GM23338 (cell line): ENCODE measurements at regions not wholly inside any gene's neighbourhood (a gene's known extent, or its start where the extent isn't known, plus 50 kb on each side); places are given as distances from the start of the nearest gene placed in this dataset.

Experiments used
- ATAC-seq: fragments of 200-7000 bp; cut with Tn5 transposase; 3 replicates; pipeline ENCODE4 v1.9.1; 2020
- DNase-seq: peaks from one replicate; pipeline ENCODE4 v3.0.0-alpha.2; 2015; ENCODE audit warnings: low spot score
- H2AFZ ChIP-seq: fragments of 200-600 bp; sonication (generic); 2 replicates; pipeline ENCODE4 v1.8.0; 2016; ENCODE audit warnings: antibody characterized with exemption, mild to moderate bottlenecking, moderate library complexity
- H3F3A ChIP-seq: fragments of 200-600 bp; sonication (generic); replicated peaks from 2 replicates; pipeline ENCODE4 v1.8.0; 2017; ENCODE audit warnings: antibody characterized with exemption, mixed run types, low read depth
- H3K27ac ChIP-seq: fragments of 200-600 bp; sonication (generic); 2 replicates; pipeline ENCODE4 v1.6.1; 2016; ENCODE audit warnings: low read depth
- H3K27me3 ChIP-seq: fragments of 200-600 bp; sonication (generic); 2 replicates; pipeline ENCODE4 v1.8.0; 2016; ENCODE audit warnings: mild to moderate bottlenecking, mixed run types, moderate library complexity; ENCODE audit not compliant: insufficient read depth
- H3K36me3 ChIP-seq: fragments of 200-600 bp; sonication (generic); 2 replicates; pipeline ENCODE4 v1.8.0; 2016; ENCODE audit warnings: mild to moderate bottlenecking; ENCODE audit not compliant: insufficient read depth
- H3K4me1 ChIP-seq: fragments of 200-600 bp; sonication (generic); 2 replicates; pipeline ENCODE4 v1.8.0; 2016; ENCODE audit warnings: mild to moderate bottlenecking, moderate library complexity; ENCODE audit not compliant: insufficient read depth
- H3K4me2 ChIP-seq: fragments of 200-600 bp; sonication (generic); 2 replicates; pipeline ENCODE4 v1.7.1; 2017; ENCODE audit warnings: mixed run types
- H3K4me3 ChIP-seq: fragments of 200-600 bp; sonication (generic); 2 replicates; pipeline ENCODE4 v1.6.1; 2016; ENCODE audit warnings: mixed run types
- H3K79me2 ChIP-seq: fragments of 200-600 bp; sonication (generic); replicated peaks from 2 replicates; pipeline ENCODE4 v1.8.0; 2017; ENCODE audit warnings: mild to moderate bottlenecking; ENCODE audit not compliant: insufficient read depth
- H3K9me2 ChIP-seq: fragments of 200-600 bp; sonication (generic); 2 replicates; pipeline ENCODE4 v1.8.0; 2017; ENCODE audit not compliant: insufficient read depth
- H4K20me1 ChIP-seq: fragments of 200-600 bp; sonication (generic); replicated peaks from 2 replicates; pipeline ENCODE4 v1.8.0; 2017; ENCODE audit warnings: mild to moderate bottlenecking; ENCODE audit not compliant: insufficient read depth
- H3K27ac Mint-ChIP-seq: 2 replicates; pipeline ENCODE4 v1.8.0; 2020; ENCODE audit warnings: inconsistent platforms, mild to moderate bottlenecking, moderate library complexity, mixed read lengths
- H3K27me3 Mint-ChIP-seq: 3 replicates; pipeline ENCODE4 v1.8.0; 2022; ENCODE audit warnings: low read depth, mild to moderate bottlenecking, moderate library complexity, mixed read lengths, inconsistent platforms; ENCODE audit not compliant: insufficient read depth, poor library complexity
- H3K36me3 Mint-ChIP-seq: 3 replicates; pipeline ENCODE4 v1.8.0; 2021; ENCODE audit warnings: low read depth, mild to moderate bottlenecking, inconsistent platforms, moderate library complexity, mixed read lengths
- H3K4me1 Mint-ChIP-seq: 3 replicates; pipeline ENCODE4 v1.8.0; 2020; ENCODE audit warnings: mild to moderate bottlenecking, inconsistent platforms, mixed read lengths
- H3K4me3 Mint-ChIP-seq: 3 replicates; pipeline ENCODE4 v1.8.0; 2021; ENCODE audit warnings: moderate library complexity, mild to moderate bottlenecking, inconsistent platforms, mixed read lengths
- H3K9me3 Mint-ChIP-seq: 3 replicates; pipeline ENCODE4 v1.8.0; 2020; ENCODE audit warnings: moderate library complexity, mild to moderate bottlenecking, inconsistent platforms, mixed read lengths
- CREB1 ChIP-seq: fragments of 250-450 bp; sonication (Bioruptor Pico); IDR thresholded peaks from 2 replicates; pipeline ENCODE4 v1.5.0; 2020; ENCODE audit warnings: low read depth, mild to moderate bottlenecking, moderate library complexity
- EZH2 ChIP-seq: fragments of 200-600 bp; sonication (generic); IDR thresholded peaks from one replicate; pipeline ENCODE4 v1.8.0; 2017; ENCODE audit warnings: antibody characterized with exemption, mild to moderate bottlenecking, low read depth; ENCODE audit not compliant: unreplicated experiment
- EZH2phosphoT487 ChIP-seq: fragments of 200-600 bp; sonication (generic); IDR thresholded peaks from one replicate; pipeline ENCODE4 v1.8.1; 2018; ENCODE audit warnings: antibody characterized with exemption; ENCODE audit not compliant: unreplicated experiment
- JUNB ChIP-seq: IDR thresholded peaks from one replicate; pipeline ENCODE4 v1.6.1; 2016; ENCODE audit warnings: antibody characterized with exemption; ENCODE audit not compliant: unreplicated experiment
- NANOG ChIP-seq: IDR thresholded peaks from 2 replicates; pipeline ENCODE4 v1.6.1; 2016; ENCODE audit warnings: antibody characterized with exemption, borderline replicate concordance
- POLR2AphosphoS5 ChIP-seq: IDR thresholded peaks from 2 replicates; pipeline ENCODE4 v1.6.1; 2016; ENCODE audit warnings: antibody characterized with exemption, low read depth
- STAT1 ChIP-seq: IDR thresholded peaks from one replicate; pipeline ENCODE4 v1.6.1; 2016; ENCODE audit warnings: antibody characterized with exemption; ENCODE audit not compliant: unreplicated experiment
- ZNF114 ChIP-seq: fragments of 250-450 bp; sonication (Bioruptor Pico); IDR thresholded peaks from 2 replicates; pipeline ENCODE4 v1.5.0; 2020; ENCODE audit warnings: mild to moderate bottlenecking, moderate library complexity
- ZNF331 ChIP-seq: fragments of 250-450 bp; sonication (Bioruptor Pico); IDR thresholded peaks from 2 replicates; pipeline ENCODE4 v1.5.0; 2020; ENCODE audit warnings: low read depth, mild to moderate bottlenecking, moderate library complexity
- TF ChIP-seq, protein P1 (sequence below): fragments of 250-450 bp; sonication (Bioruptor Pico); IDR thresholded peaks from 2 replicates; pipeline ENCODE4 v1.5.0; 2020; ENCODE audit warnings: mild to moderate bottlenecking, moderate library complexity
- TF ChIP-seq, protein P2 (sequence below): IDR thresholded peaks from 2 replicates; pipeline ENCODE4 v1.6.1; 2016; ENCODE audit warnings: antibody characterized with exemption
- TF ChIP-seq, protein P3 (sequence below): IDR thresholded peaks from one replicate; pipeline ENCODE4 v1.6.1; 2018; ENCODE audit warnings: antibody characterized with exemption; ENCODE audit not compliant: unreplicated experiment
- TF ChIP-seq, protein P4 (sequence below), 2 experiments: fragments of 200-600 bp in 1 of 2; sonication (generic) in 1 of 2; conservative IDR thresholded peaks; 2 replicates each; pipeline versions ENCODE4 v1.5.1 to v1.6.1; 2016 to 2017; ENCODE audit warnings: antibody characterized with exemption in 2 of 2, low read depth in 2 of 2, mild to moderate bottlenecking in 2 of 2, moderate library complexity in 1 of 2

DNA sequence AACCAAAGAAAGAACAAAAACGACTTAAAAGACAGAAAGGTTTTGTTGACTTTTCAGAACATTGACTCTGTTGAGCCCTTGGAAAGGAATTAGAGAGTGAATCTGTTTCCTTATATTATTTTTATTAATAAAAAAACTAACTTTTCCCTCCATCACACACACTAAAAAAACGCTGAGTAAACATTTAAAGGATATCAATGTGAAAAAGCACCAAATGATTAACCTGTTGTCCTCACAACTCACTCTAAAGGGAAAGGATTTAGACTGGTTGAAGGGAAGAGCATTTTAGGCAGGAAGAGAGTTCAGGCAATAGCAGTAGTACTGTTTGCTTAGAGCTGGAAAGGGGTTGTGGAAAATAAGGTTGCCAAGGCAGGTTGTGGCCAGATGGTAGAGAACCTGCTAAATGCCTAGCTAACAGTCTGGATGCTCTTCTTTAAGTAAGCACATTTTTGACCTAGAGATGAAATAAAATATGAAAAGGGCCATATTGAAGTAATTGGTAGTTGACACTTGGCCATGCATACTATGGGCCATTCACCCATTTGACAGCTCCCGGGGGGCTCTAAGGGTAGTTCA, 98.0 kb upstream of the NDP start:
- no peak overlapping the region for H3K27ac Mint-ChIP-seq
- H3K36me3 Mint-ChIP-seq, result no peaks in the 10 kb centered on the region
- H3K27me3 ChIP-seq, result no peaks in the 10 kb centered on the region
- H3K36me3 ChIP-seq, result no peaks in the 10 kb centered on the region
- H2AFZ ChIP-seq, result no peak overlapping the region
- H3K4me1 ChIP-seq, result no peaks in the 10 kb centered on the region
- H3F3A ChIP-seq, result no peaks in the 10 kb centered on the region
- H3K27me3 Mint-ChIP-seq, result peaks cover 2% of the 10 kb centered on the region
- TF ChIP-seq, protein P1, sequence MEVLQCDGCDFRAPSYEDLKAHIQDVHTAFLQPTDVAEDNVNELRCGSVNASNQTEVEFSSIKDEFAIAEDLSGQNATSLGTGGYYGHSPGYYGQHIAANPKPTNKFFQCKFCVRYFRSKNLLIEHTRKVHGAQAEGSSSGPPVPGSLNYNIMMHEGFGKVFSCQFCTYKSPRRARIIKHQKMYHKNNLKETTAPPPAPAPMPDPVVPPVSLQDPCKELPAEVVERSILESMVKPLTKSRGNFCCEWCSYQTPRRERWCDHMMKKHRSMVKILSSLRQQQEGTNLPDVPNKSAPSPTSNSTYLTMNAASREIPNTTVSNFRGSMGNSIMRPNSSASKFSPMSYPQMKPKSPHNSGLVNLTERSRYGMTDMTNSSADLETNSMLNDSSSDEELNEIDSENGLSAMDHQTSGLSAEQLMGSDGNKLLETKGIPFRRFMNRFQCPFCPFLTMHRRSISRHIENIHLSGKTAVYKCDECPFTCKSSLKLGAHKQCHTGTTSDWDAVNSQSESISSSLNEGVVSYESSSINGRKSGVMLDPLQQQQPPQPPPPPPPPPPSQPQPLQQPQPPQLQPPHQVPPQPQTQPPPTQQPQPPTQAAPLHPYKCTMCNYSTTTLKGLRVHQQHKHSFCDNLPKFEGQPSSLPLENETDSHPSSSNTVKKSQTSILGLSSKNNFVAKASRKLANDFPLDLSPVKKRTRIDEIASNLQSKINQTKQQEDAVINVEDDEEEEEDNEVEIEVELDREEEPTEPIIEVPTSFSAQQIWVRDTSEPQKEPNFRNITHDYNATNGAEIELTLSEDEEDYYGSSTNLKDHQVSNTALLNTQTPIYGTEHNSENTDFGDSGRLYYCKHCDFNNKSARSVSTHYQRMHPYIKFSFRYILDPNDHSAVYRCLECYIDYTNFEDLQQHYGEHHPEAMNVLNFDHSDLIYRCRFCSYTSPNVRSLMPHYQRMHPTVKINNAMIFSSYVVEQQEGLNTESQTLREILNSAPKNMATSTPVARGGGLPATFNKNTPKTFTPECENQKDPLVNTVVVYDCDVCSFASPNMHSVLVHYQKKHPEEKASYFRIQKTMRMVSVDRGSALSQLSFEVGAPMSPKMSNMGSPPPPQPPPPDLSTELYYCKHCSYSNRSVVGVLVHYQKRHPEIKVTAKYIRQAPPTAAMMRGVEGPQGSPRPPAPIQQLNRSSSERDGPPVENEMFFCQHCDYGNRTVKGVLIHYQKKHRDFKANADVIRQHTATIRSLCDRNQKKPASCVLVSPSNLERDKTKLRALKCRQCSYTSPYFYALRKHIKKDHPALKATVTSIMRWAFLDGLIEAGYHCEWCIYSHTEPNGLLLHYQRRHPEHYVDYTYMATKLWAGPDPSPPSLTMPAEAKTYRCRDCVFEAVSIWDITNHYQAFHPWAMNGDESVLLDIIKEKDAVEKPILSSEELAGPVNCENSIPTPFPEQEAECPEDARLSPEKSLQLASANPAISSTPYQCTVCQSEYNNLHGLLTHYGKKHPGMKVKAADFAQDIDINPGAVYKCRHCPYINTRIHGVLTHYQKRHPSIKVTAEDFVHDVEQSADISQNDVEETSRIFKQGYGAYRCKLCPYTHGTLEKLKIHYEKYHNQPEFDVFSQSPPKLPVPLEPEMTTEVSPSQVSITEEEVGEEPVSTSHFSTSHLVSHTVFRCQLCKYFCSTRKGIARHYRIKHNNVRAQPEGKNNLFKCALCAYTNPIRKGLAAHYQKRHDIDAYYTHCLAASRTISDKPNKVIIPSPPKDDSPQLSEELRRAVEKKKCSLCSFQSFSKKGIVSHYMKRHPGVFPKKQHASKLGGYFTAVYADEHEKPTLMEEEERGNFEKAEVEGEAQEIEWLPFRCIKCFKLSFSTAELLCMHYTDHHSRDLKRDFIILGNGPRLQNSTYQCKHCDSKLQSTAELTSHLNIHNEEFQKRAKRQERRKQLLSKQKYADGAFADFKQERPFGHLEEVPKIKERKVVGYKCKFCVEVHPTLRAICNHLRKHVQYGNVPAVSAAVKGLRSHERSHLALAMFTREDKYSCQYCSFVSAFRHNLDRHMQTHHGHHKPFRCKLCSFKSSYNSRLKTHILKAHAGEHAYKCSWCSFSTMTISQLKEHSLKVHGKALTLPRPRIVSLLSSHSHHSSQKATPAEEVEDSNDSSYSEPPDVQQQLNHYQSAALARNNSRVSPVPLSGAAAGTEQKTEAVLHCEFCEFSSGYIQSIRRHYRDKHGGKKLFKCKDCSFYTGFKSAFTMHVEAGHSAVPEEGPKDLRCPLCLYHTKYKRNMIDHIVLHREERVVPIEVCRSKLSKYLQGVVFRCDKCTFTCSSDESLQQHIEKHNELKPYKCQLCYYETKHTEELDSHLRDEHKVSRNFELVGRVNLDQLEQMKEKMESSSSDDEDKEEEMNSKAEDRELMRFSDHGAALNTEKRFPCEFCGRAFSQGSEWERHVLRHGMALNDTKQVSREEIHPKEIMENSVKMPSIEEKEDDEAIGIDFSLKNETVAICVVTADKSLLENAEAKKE (CRISPR knock-in tag), result no peak
- TF ChIP-seq, protein P2, sequence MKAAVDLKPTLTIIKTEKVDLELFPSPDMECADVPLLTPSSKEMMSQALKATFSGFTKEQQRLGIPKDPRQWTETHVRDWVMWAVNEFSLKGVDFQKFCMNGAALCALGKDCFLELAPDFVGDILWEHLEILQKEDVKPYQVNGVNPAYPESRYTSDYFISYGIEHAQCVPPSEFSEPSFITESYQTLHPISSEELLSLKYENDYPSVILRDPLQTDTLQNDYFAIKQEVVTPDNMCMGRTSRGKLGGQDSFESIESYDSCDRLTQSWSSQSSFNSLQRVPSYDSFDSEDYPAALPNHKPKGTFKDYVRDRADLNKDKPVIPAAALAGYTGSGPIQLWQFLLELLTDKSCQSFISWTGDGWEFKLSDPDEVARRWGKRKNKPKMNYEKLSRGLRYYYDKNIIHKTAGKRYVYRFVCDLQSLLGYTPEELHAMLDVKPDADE, result no peak
- TF ChIP-seq POLR2AphosphoS5, result no peak
- no peak for TF ChIP-seq ZNF114 (CRISPR knock-in tag)
- TF ChIP-seq EZH2phosphoT487, result no peak
- no peak for TF ChIP-seq EZH2
- no peak for TF ChIP-seq NANOG
- no peak for TF ChIP-seq STAT1
- TF ChIP-seq ZNF331 (CRISPR knock-in tag), result no peak
- TF ChIP-seq, protein P3, sequence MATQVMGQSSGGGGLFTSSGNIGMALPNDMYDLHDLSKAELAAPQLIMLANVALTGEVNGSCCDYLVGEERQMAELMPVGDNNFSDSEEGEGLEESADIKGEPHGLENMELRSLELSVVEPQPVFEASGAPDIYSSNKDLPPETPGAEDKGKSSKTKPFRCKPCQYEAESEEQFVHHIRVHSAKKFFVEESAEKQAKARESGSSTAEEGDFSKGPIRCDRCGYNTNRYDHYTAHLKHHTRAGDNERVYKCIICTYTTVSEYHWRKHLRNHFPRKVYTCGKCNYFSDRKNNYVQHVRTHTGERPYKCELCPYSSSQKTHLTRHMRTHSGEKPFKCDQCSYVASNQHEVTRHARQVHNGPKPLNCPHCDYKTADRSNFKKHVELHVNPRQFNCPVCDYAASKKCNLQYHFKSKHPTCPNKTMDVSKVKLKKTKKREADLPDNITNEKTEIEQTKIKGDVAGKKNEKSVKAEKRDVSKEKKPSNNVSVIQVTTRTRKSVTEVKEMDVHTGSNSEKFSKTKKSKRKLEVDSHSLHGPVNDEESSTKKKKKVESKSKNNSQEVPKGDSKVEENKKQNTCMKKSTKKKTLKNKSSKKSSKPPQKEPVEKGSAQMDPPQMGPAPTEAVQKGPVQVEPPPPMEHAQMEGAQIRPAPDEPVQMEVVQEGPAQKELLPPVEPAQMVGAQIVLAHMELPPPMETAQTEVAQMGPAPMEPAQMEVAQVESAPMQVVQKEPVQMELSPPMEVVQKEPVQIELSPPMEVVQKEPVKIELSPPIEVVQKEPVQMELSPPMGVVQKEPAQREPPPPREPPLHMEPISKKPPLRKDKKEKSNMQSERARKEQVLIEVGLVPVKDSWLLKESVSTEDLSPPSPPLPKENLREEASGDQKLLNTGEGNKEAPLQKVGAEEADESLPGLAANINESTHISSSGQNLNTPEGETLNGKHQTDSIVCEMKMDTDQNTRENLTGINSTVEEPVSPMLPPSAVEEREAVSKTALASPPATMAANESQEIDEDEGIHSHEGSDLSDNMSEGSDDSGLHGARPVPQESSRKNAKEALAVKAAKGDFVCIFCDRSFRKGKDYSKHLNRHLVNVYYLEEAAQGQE, result no peak
- TF ChIP-seq, protein P4, sequence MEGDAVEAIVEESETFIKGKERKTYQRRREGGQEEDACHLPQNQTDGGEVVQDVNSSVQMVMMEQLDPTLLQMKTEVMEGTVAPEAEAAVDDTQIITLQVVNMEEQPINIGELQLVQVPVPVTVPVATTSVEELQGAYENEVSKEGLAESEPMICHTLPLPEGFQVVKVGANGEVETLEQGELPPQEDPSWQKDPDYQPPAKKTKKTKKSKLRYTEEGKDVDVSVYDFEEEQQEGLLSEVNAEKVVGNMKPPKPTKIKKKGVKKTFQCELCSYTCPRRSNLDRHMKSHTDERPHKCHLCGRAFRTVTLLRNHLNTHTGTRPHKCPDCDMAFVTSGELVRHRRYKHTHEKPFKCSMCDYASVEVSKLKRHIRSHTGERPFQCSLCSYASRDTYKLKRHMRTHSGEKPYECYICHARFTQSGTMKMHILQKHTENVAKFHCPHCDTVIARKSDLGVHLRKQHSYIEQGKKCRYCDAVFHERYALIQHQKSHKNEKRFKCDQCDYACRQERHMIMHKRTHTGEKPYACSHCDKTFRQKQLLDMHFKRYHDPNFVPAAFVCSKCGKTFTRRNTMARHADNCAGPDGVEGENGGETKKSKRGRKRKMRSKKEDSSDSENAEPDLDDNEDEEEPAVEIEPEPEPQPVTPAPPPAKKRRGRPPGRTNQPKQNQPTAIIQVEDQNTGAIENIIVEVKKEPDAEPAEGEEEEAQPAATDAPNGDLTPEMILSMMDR (conservative IDR thresholded peaks at IDR 0.05; ENCODE audit: low read depth in 2 of 2), result no peak
- no peak for TF ChIP-seq JUNB
- TF ChIP-seq CREB1 (CRISPR knock-in tag), result no peak
- DNase-seq, result no peak
- no peak overlapping the region for H3K27ac ChIP-seq
- 0 out of 2 replicates have a peak, but pooled peaks cover 3% of the 10 kb centered on the region for H3K9me2 ChIP-seq
- H3K9me3 Mint-ChIP-seq, result no peaks in the 10 kb centered on the region
- H3K4me1 Mint-ChIP-seq, result no peaks in the 10 kb centered on the region
- no peak overlapping the region for H3K4me3 Mint-ChIP-seq
- no peak overlapping the region for H3K4me3 ChIP-seq
- no peaks in the 10 kb centered on the region for H3K79me2 ChIP-seq
- no peak for ATAC-seq
- H3K4me2 ChIP-seq, result no peak overlapping the region
- H4K20me1 ChIP-seq, result no peaks in the 10 kb centered on the region
